Body of pancreas (tissue), 4 donors: ENCODE measurements at regions not wholly inside any gene's neighbourhood (a gene's known extent, or its start where the extent isn't known, plus 50 kb on each side); places are given as distances from the start of the nearest gene placed in this dataset.

Source experiments
- ATAC-seq: fragments of 150-250 bp; one replicate; pipeline ENCODE4 v1.9.1; 2016
- DNase-seq, 4 donors: peaks; one replicate each; pipeline ENCODE4 v3.0.0-alpha.2; 2019
- H3K27ac ChIP-seq, 4 donors: fragments of 200-600 bp; sonication (generic); 1 replicate in 3 of 4; 2 replicates in 1 of 4; pipeline versions ENCODE4 v1.5.1 to v1.6.1; 2016 to 2019; ENCODE audit warnings: mild to moderate bottlenecking in 1 of 4, mixed read lengths in 1 of 4, moderate library complexity in 1 of 4
- H3K27me3 ChIP-seq, 2 donors: fragments of 200-600 bp; sonication (generic); one replicate each; pipeline ENCODE4 v1.6.0; 2016; ENCODE audit warnings: mild to moderate bottlenecking in 1 of 2
- H3K36me3 ChIP-seq, 2 donors: fragments of 200-600 bp; sonication (generic); replicated peaks in 1 of 2; 2 replicates each; pipeline ENCODE4 v1.5.1; 2016; ENCODE audit warnings: low read depth in 2 of 2; ENCODE audit not compliant: insufficient read depth in 1 of 2
- H3K4me1 ChIP-seq: fragments of 200-600 bp; sonication (generic); one replicate; pipeline ENCODE4 v1.6.0; 2016
- H3K4me3 ChIP-seq, 2 donors: fragments of 200-600 bp; sonication (generic); 1 replicate in 1 of 2; 2 replicates in 1 of 2; pipeline ENCODE4 v1.5.1; 2016 to 2019
- H3K9me3 ChIP-seq, 3 donors: fragments of 200-600 bp; sonication (generic); 1 replicate in 2 of 3; 2 replicates in 1 of 3; pipeline ENCODE4 v1.5.1; 2016
- CTCF ChIP-seq, 7 experiments: fragments of 450-650 bp in 4 of 7; fragments of 200-600 bp in 3 of 7; sonication (generic) in 3 of 7; IDR thresholded peaks; one replicate each; pipeline ENCODE4 v1.5.1; 2016 to 2019; ENCODE audit warnings: antibody characterized with exemption in 7 of 7
- POLR2A ChIP-seq, 3 donors: fragments of 450-650 bp; IDR thresholded peaks; one replicate each; pipeline ENCODE4 v1.6.1; 2016; ENCODE audit warnings: antibody characterized with exemption in 3 of 3, mild to moderate bottlenecking in 2 of 3
- WGBS, 2 donors: methylation state at CpG; one replicate each; pipeline ENCODE4 v1.1.5; 2017; 5-methylcytosine and 5-hydroxymethylcytosine counted together
- intact Hi-C: fragments of 100-400 bp; cut with DNase I; formaldehyde crosslinking; loops from one replicate; pipeline ENCODE4 v1.15.1; 2023

GRCh38 chr5:8813180-8813579, 732.7 kb downstream of the SEMA5A start:
- DNase-seq (no peak), ATAC-seq (no peak)
- no peak overlapping the region for H3K27ac ChIP-seq
- H3K36me3 ChIP-seq, result no peaks in the 10 kb centered on the region
- intact Hi-C loops, result no loop called here
- no peak for TF ChIP-seq CTCF (IDR thresholded peaks at IDR 0.05)
- TF ChIP-seq POLR2A (IDR thresholded peaks at IDR 0.05), result no peak
- no peaks in the 10 kb centered on the region for H3K27me3 ChIP-seq
- peaks cover 0 to 11% (median 0%) of the 10 kb centered on the region in 3 donors for H3K9me3 ChIP-seq
- H3K4me1 ChIP-seq, result no peaks in the 10 kb centered on the region
- no peak overlapping the region for H3K4me3 ChIP-seq
- 63 to 73% methylated on average over 3 of the region's 3 CpGs for WGBS, 2 donors

- intact Hi-C loops, result no loop called here
- DNase-seq, result no peak
Observed at GRCh38 chr5:8814105-8814504, 731.8 kb downstream of the SEMA5A start.

GRCh38 chr5:8824371-8824770, 721.5 kb downstream of the SEMA5A start:
- no peak overlapping the region for H3K4me3 ChIP-seq
- no peaks in the 10 kb centered on the region for H3K36me3 ChIP-seq
- no peaks in the 10 kb centered on the region for H3K4me1 ChIP-seq
- TF ChIP-seq POLR2A (IDR thresholded peaks at IDR 0.05) (no peak), CTCF (IDR thresholded peaks at IDR 0.05) (no peak)
- H3K27ac ChIP-seq, result no peak overlapping the region
- 77 to 85% methylated on average over 1 of the region's 1 CpG for WGBS, 2 donors
- no peaks in the 10 kb centered on the region for H3K27me3 ChIP-seq
- intact Hi-C loops, result no loop called here
- DNase-seq (no peak), ATAC-seq (no peak)
- no peaks in the 10 kb centered on the region for H3K9me3 ChIP-seq

More at GRCh38 chr5:8814105-8814504, 731.8 kb downstream of the SEMA5A start:
- H3K4me3 ChIP-seq, result no peak overlapping the region
- no peak for ATAC-seq
- peaks cover 0 to 11% (median 0%) of the 10 kb centered on the region in 3 donors for H3K9me3 ChIP-seq
- no peak for TF ChIP-seq POLR2A (IDR thresholded peaks at IDR 0.05)
- TF ChIP-seq CTCF (IDR thresholded peaks at IDR 0.05), result no peak
- no peak overlapping the region for H3K27ac ChIP-seq
- no peaks in the 10 kb centered on the region for H3K36me3 ChIP-seq
- no peaks in the 10 kb centered on the region for H3K4me1 ChIP-seq
- no peaks in the 10 kb centered on the region for H3K27me3 ChIP-seq

GRCh38 chr5:8825139-8825757, 720.6 kb downstream of the SEMA5A start:
- Histone ChIP-seq H3K9me3 (no peaks in the 10 kb centered on the region), H3K27ac (no peak overlapping the region), H3K27me3 (no peaks in the 10 kb centered on the region), H3K4me3 (no peak overlapping the region), H3K36me3 (no peaks in the 10 kb centered on the region), H3K4me1 (no peaks in the 10 kb centered on the region)
- ATAC-seq (no peak), DNase-seq (no peak)
- TF ChIP-seq POLR2A (IDR thresholded peaks at IDR 0.05) (no peak), CTCF (IDR thresholded peaks at IDR 0.05) (no peak)
- intact Hi-C loops, result no loop called here
- 68 to 74% methylated on average over 4 of the region's 4 CpGs for WGBS, 2 donors

- Histone ChIP-seq H3K4me1 (no peaks in the 10 kb centered on the region), H3K9me3 (no peaks in the 10 kb centered on the region), H3K36me3 (no peaks in the 10 kb centered on the region), H3K4me3 (no peak overlapping the region), H3K27ac (no peak overlapping the region), H3K27me3 (no peaks in the 10 kb centered on the region)
- TF ChIP-seq CTCF (IDR thresholded peaks at IDR 0.05) (no peak), POLR2A (IDR thresholded peaks at IDR 0.05) (no peak)
- WGBS, 2 donors, result 39 to 49% methylated on average over 2 of the region's 2 CpGs
- intact Hi-C loops, result no loop called here
- ATAC-seq (no peak), DNase-seq (no peak)
Observed at GRCh38 chr5:8826508-8826907, 719.4 kb downstream of the SEMA5A start.
